Heart right ventricle (tissue), 16 donors: ENCODE measurements at regions not wholly inside any gene's neighbourhood (a gene's known extent, or its start where the extent isn't known, plus 50 kb on each side); places are given as distances from the start of the nearest gene placed in this dataset.

ENCODE experiments used
- ATAC-seq, 8 donors: fragments of 200-7000 bp; cut with Tn5 transposase; one replicate each; pipeline ENCODE4 v1.9.1; 2020; ENCODE audit warnings: mild to moderate bottlenecking in 8 of 8, moderate library complexity in 8 of 8, moderate number of reproducible peaks in 1 of 8
- DNase-seq, 2 donors: peaks; one replicate each; pipeline ENCODE4 v3.0.0-alpha.2; 2020
- H3K27ac ChIP-seq, 10 donors: fragments of 200-600 bp; sonication (generic) in 2 of 10; one replicate each; pipeline versions ENCODE4 v1.5.0 to v1.8.0; 2020 to 2022; ENCODE audit warnings: mild to moderate bottlenecking in 3 of 10
- H3K27me3 ChIP-seq, 7 donors: fragments of 200-600 bp; one replicate each; pipeline ENCODE4 v1.8.0; 2021 to 2022; ENCODE audit warnings: mild to moderate bottlenecking in 2 of 7
- H3K36me3 ChIP-seq, 9 donors: fragments of 200-600 bp; sonication (generic) in 1 of 9; one replicate each; pipeline versions ENCODE4 v1.5.0 to v1.8.0; 2020 to 2022; ENCODE audit warnings: mild to moderate bottlenecking in 2 of 9
- H3K4me1 ChIP-seq, 9 donors: fragments of 200-600 bp; sonication (generic) in 1 of 9; one replicate each; pipeline versions ENCODE4 v1.5.0 to v1.8.0; 2020 to 2022; ENCODE audit warnings: mild to moderate bottlenecking in 4 of 9
- H3K4me3 ChIP-seq, 10 donors: fragments of 200-600 bp; sonication (generic) in 2 of 10; one replicate each; pipeline versions ENCODE4 v1.5.0 to v1.8.0; 2020 to 2022; ENCODE audit warnings: mild to moderate bottlenecking in 7 of 10, moderate library complexity in 2 of 10
- H3K9me3 ChIP-seq, 11 donors: fragments of 200-600 bp in 10 of 11; sonication (generic) in 2 of 11; one replicate each; pipeline versions ENCODE4 v1.5.0 to v1.8.0; 2013 to 2022; ENCODE audit warnings: mild to moderate bottlenecking in 2 of 11, control low read depth in 1 of 11, moderate library complexity in 1 of 11
- CTCF ChIP-seq, 9 donors: fragments of 200-600 bp; sonication (generic) in 2 of 9; IDR thresholded peaks; one replicate each; pipeline versions ENCODE4 v1.5.0 to v1.8.0; 2021 to 2022; ENCODE audit warnings: antibody characterized with exemption in 9 of 9, mild to moderate bottlenecking in 5 of 9, moderate library complexity in 1 of 9
- WGBS, 2 donors: extraction: QIAGEN DNeasy Blood & Tissue Kit; methylation state at CpG; one replicate each; pipeline ENCODE4 v1.1.7; 2013; ENCODE audit warnings: inconsistent platforms in 1 of 2; 5-methylcytosine and 5-hydroxymethylcytosine counted together
- intact Hi-C, 10 donors: fragments of 100-400 bp; cut with DNase I; formaldehyde crosslinking; loops; one replicate each; pipeline versions ENCODE4 v1.11.1 to v1.14.2; 2022
- donor health status: Arrhythmogenic right ventricular cardiomyopathy.
- donor health status: ischemic (EF 13 %, LVEDD 7.1; RV severe dilation, severe dysfunction).
- donor health status: healthy with polysubstance abuse.
- donor health status: DM: no; HTN: yes; CAD: no.
- donor health status: DM: no; HTN: no; CAD: no.
- donor health status: ischemic (EF 25% LVEDD 6.9; RV normal size, moderate dysfunction).
- donor health status: ischemic (EF 25% LVEDD 5.7; RV mildly dilated, moderate dysfunction).
- donor health status: healthy.
- donor health status: DM: yes; HTN: yes; CAD: no.
- donor health status: Ischemic cardiomyopathy.
- donor health status: ischemic (EF 35%, LVEDD 5.7; RV mildly dilated, moderate dysfunction).
- donor health status: nonischemic (EF 11% LVEDD 7.7; RV severe dilation, severe dysfunction).
- donor health status: DM: yes; HTN: yes; CAD: no.
- donor health status: PGD.
- donor health status: ischemic (EF 29% LVEDD 5.4; RV normal size, mild dysfunction).
- donor health status: nonischemic (EF 23%, LVEDD 6.1; RV moderate dilation, normal function).

- 25 to 35% methylated on average over 1 of the region's 1 CpG for WGBS, 2 donors
- no peak for TF ChIP-seq CTCF (IDR thresholded peaks at IDR 0.05)
- DNase-seq = peak in 1 of 2 donors; percentile 29
- Histone ChIP-seq H3K27ac (peak overlapping the region in 9 of 10 donors; percentile 20 to 80 (median 54)), H3K36me3 (no peaks in the 10 kb centered on the region), H3K9me3 (peaks cover 0 to 9% (median 0%) of the 10 kb centered on the region in 11 donors), H3K27me3 (no peaks in the 10 kb centered on the region), H3K4me3 (no peak overlapping the region), H3K4me1 (peaks cover 0 to 19% (median 13%) of the 10 kb centered on the region in 9 donors)
- ATAC-seq = peak; percentile 77 to 95 (median 87)
- intact Hi-C loops = loop anchor here in 1 of 10 donors (10.0 kb wide), 1 partner anchor 107 kb away; no protein-coding TSS in a partner anchor
Measured at GRCh38 chr3:115388166-115388565, 235.1 kb upstream of the GAP43 start.

- peaks cover 0 to 19% (median 13%) of the 10 kb centered on the region in 9 donors for H3K4me1 ChIP-seq
- H3K9me3 ChIP-seq = peaks cover 0 to 9% (median 0%) of the 10 kb centered on the region in 11 donors
- no peak for TF ChIP-seq CTCF (IDR thresholded peaks at IDR 0.05)
- H3K36me3 ChIP-seq = no peaks in the 10 kb centered on the region
- ATAC-seq (peak in 2 of 8 donors; percentile 25 to 49), DNase-seq (no peak)
- H3K27me3 ChIP-seq = no peaks in the 10 kb centered on the region
- intact Hi-C loops = loop anchor here in 1 of 10 donors (10.0 kb wide), 1 partner anchor 106 kb away; no protein-coding TSS in a partner anchor
- 18 to 27% methylated on average over 3 of the region's 3 CpGs for WGBS, 2 donors
- peak overlapping the region in 8 of 10 donors; percentile 20 to 80 (median 62) for H3K27ac ChIP-seq
- no peak overlapping the region for H3K4me3 ChIP-seq
Measured at GRCh38 chr3:115388811-115389210, 234.5 kb upstream of the GAP43 start.

DNA sequence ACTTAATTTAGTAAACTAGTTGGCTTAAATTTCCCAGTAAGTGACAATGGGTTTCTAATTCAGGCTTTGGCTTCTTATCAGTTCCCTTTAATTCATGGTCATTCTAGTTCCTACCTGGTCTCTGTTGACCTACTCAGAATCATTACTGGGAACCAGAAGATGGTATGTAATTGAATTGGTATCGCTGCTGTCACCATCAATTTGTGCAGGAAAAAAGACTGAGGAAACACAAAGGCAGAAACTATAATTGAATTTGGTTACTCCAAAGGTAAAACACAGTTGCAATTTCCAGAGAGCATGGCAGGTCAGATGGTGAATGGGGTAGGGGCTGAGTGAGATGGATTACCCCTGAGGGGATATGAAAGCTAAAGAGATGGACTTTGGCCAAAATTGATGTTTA, 226.5 kb upstream of the GAP43 start:
- no peaks in the 10 kb centered on the region for H3K9me3 ChIP-seq
- ATAC-seq = no peak
- intact Hi-C loops = no loop called here
- no peaks in the 10 kb centered on the region for H3K36me3 ChIP-seq
- TF ChIP-seq CTCF (IDR thresholded peaks at IDR 0.05) = no peak
- no peaks in the 10 kb centered on the region for H3K27me3 ChIP-seq
- peaks cover 0 to 4% (median 0%) of the 10 kb centered on the region in 9 donors for H3K4me1 ChIP-seq
- 97 to 100% methylated on average over 1 of the region's 1 CpG for WGBS, 2 donors
- H3K27ac ChIP-seq = no peak overlapping the region
- no peak for DNase-seq
- H3K4me3 ChIP-seq = no peak overlapping the region

DNA sequence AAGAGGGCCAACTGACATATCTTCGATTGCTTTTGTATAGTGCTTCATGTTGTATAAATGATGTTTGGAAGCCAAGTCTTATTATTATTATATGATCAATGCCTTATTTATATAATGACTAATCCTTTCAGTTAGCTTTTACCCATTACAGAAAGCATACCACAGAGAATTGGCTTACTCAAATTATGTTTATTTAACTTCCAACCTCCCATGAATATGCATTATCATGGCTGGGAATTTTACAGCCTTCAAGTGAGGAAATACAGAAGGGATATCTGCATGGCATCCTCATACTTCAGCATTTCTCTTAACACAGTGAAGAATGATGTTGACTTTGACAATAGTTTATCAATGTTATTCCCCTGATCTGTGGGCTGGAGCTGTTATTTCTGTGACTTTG, 225.9 kb upstream of the GAP43 start:
- Histone ChIP-seq H3K27me3 (no peaks in the 10 kb centered on the region), H3K4me3 (no peak overlapping the region), H3K27ac (no peak overlapping the region), H3K36me3 (no peaks in the 10 kb centered on the region), H3K9me3 (no peaks in the 10 kb centered on the region), H3K4me1 (peaks cover 0 to 8% (median 0%) of the 10 kb centered on the region in 9 donors)
- 83 to 94% methylated on average over 1 of the region's 1 CpG for WGBS, 2 donors
- no peak for ATAC-seq
- intact Hi-C loops = no loop called here
- DNase-seq = no peak
- no peak for TF ChIP-seq CTCF (IDR thresholded peaks at IDR 0.05)
